ENCODE measurements at regions not wholly inside any gene's neighbourhood (a gene's known extent, or its start where the extent isn't known, plus 50 kb on each side); places are given as distances from the start of the nearest gene placed in this dataset.
A peak's percentile ranks its signal among the peaks of the same experiment; 100 is the strongest.
"Not testable (repeated sequence)": the region's sequence is repeated elsewhere in the genome, so short reads cannot be mapped to it uniquely, and the experiment has no call there.

DNA sequence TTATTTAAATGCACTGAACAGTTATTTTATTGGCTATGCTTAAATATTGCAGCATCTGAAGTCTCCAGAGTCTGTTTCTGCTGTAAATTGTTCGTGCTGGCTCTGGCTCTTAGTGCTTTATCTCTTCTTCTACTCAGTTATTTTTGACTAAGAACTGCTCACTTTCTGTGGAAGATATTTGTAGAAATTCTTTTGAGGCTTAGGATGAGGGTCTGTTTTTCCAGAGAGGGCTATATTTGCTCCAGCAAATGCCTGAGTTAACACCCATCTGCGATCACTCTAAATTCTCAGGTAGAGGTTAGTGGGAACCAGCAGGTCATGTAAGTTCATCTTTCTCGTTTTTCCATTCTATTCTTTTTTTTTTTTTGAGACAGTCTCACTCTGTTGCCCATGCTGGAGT, 71.1 kb downstream of the ARL6IP4 start:
- TF ChIP-seq, protein P1, sequence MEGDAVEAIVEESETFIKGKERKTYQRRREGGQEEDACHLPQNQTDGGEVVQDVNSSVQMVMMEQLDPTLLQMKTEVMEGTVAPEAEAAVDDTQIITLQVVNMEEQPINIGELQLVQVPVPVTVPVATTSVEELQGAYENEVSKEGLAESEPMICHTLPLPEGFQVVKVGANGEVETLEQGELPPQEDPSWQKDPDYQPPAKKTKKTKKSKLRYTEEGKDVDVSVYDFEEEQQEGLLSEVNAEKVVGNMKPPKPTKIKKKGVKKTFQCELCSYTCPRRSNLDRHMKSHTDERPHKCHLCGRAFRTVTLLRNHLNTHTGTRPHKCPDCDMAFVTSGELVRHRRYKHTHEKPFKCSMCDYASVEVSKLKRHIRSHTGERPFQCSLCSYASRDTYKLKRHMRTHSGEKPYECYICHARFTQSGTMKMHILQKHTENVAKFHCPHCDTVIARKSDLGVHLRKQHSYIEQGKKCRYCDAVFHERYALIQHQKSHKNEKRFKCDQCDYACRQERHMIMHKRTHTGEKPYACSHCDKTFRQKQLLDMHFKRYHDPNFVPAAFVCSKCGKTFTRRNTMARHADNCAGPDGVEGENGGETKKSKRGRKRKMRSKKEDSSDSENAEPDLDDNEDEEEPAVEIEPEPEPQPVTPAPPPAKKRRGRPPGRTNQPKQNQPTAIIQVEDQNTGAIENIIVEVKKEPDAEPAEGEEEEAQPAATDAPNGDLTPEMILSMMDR (IDR thresholded peaks at IDR 0.05): no peak
- H3K4me1 Mint-ChIP-seq (ENCODE audit: low read depth): peaks cover 29% of the 10 kb centered on the region
- ATAC-seq: no peak
- ChIA-PET POLR2A (no interaction called here), CTCF (no interaction called here)
- no peaks in the 10 kb centered on the region for H3K27me3 Mint-ChIP-seq
- H3K36me3 Mint-ChIP-seq (ENCODE audit: low read depth): no peaks in the 10 kb centered on the region
- H3K27ac Mint-ChIP-seq: no peak overlapping the region
- DNase-seq: no peak
- no peak overlapping the region for H3K4me3 Mint-ChIP-seq
- H3K9me3 Mint-ChIP-seq: no peaks in the 10 kb centered on the region
- intact Hi-C loops (cut with micrococcal nuclease): no loop called here

- H3K4me1 Mint-ChIP-seq (ENCODE audit: low read depth): peaks cover 29% of the 10 kb centered on the region
- no peaks in the 10 kb centered on the region for H3K36me3 Mint-ChIP-seq (ENCODE audit: low read depth)
- intact Hi-C loops (cut with micrococcal nuclease): no loop called here
- TF ChIP-seq, protein P1 (IDR thresholded peaks at IDR 0.05): no peak
- ATAC-seq: peak; percentile 70
- H3K27ac Mint-ChIP-seq: peak overlapping the region; percentile 8
- CTCF ChIA-PET: no interaction called here
- DNase-seq: peak; percentile 35
- POLR2A ChIA-PET: interaction anchor here (1.2 kb wide), 1 partner anchor 24 kb away, joined by 6 read pairs; no protein-coding TSS in a partner anchor
- H3K4me3 Mint-ChIP-seq: no peak overlapping the region
- no peaks in the 10 kb centered on the region for H3K27me3 Mint-ChIP-seq
- no peaks in the 10 kb centered on the region for H3K9me3 Mint-ChIP-seq
Observed at GRCh38 chr12:123050913-123051312, 70.4 kb downstream of the ARL6IP4 start.

- intact Hi-C loops (cut with micrococcal nuclease): no loop called here
- Mint-ChIP-seq H3K4me1 (ENCODE audit: low read depth) (peaks cover 29% of the 10 kb centered on the region), H3K9me3 (no peaks in the 10 kb centered on the region), H3K4me3 (no peak overlapping the region), H3K36me3 (ENCODE audit: low read depth) (no peaks in the 10 kb centered on the region), H3K27ac (peak overlapping the region; percentile 27), H3K27me3 (no peaks in the 10 kb centered on the region)
- DNase-seq: no peak
- peak; percentile 81 for ATAC-seq
- CTCF ChIA-PET: interaction anchor here (1.5 kb wide), 1 partner anchor 188 kb away, joined by 4 read pairs; no protein-coding TSS in a partner anchor
- TF ChIP-seq, protein P1 (IDR thresholded peaks at IDR 0.05): no peak
- POLR2A ChIA-PET: interaction anchor here (1.2 kb wide), 1 partner anchor 25 kb away, joined by 6 read pairs; no protein-coding TSS in a partner anchor
Observed at GRCh38 chr12:123050331-123050831, 69.9 kb downstream of the ARL6IP4 start.

- Mint-ChIP-seq H3K4me3 (no peak overlapping the region), H3K27me3 (no peaks in the 10 kb centered on the region), H3K4me1 (ENCODE audit: low read depth) (peaks cover 35% of the 10 kb centered on the region), H3K27ac (no peak overlapping the region), H3K9me3 (no peaks in the 10 kb centered on the region), H3K36me3 (ENCODE audit: low read depth) (no peaks in the 10 kb centered on the region)
- ChIA-PET CTCF (interaction anchor here (1.5 kb wide), 1 partner anchor 188 kb away, joined by 4 read pairs; no protein-coding TSS in a partner anchor), POLR2A (interaction anchor here (1.2 kb wide), 1 partner anchor 26 kb away, joined by 6 read pairs; no protein-coding TSS in a partner anchor)
- no peak for DNase-seq
- TF ChIP-seq, protein P1 (IDR thresholded peaks at IDR 0.05): no peak
- no peak for ATAC-seq
- intact Hi-C loops (cut with micrococcal nuclease): loop anchor here (5.0 to 10.0 kb wide), 2 partner anchors 103 to 185 kb away; partner anchors contain the start of genes MPHOSPH9, MTRFR and PITPNM2
Observed at GRCh38 chr12:123049398-123050240, 69.1 kb downstream of the ARL6IP4 start.

DNA sequence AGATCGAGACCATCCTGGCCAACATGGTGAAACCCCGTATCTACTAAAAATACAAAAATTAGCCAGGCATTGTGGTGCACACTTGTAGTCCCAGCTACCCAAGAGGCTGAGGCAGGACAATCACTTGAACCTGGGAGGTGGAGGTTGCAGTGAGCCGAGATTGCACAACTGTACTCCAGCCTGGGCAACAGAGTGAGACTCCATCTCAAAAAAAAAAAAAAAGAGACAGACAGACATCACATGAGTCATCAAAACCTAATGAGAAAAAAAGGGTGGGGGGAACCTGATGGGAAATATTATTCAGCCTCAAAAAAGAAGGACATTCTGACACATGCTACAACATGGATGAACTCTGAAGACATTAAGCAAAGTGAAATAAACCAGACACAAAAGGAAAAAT, 67.4 kb downstream of the ARL6IP4 start:
- not testable (repeated sequence) for H3K9me3 Mint-ChIP-seq; H3K27me3 Mint-ChIP-seq; H3K36me3 Mint-ChIP-seq (ENCODE audit: low read depth); DNase-seq; ATAC-seq; H3K4me3 Mint-ChIP-seq
- intact Hi-C loops (cut with micrococcal nuclease): loop anchor here (5.0 to 10.0 kb wide), 2 partner anchors 104 to 187 kb away; partner anchors contain the start of genes MPHOSPH9, MTRFR and PITPNM2
- POLR2A ChIA-PET: interaction anchor here (1.5 kb wide), 1 partner anchor 23 kb away, joined by 4 read pairs; no protein-coding TSS in a partner anchor
- CTCF ChIA-PET: interaction anchor here (6.5 kb wide), 1 partner anchor 190 kb away, joined by 43 read pairs; no protein-coding TSS in a partner anchor
- Mint-ChIP-seq H3K27ac (peak overlapping the region; percentile 57), H3K4me1 (ENCODE audit: low read depth) (peaks cover 50% of the 10 kb centered on the region)

Data from activated CD8-positive, alpha-beta T cell treated with anti-CD3 and anti-CD28 coated beads for 36 hours (primary cell).